ENCODE measurements at regions not wholly inside any gene's neighbourhood (a gene's known extent, or its start where the extent isn't known, plus 50 kb on each side); places are given as distances from the start of the nearest gene placed in this dataset.

- H3K4me1 ChIP-seq (ENCODE audit: control insufficient read depth in 1 of 2, insufficient read depth in 1 of 2, low read depth in 1 of 2, low read length in 1 of 2) = no peaks in the 10 kb centered on the region
- H3K36me3 ChIP-seq = no peaks in the 10 kb centered on the region
- H3K9me3 ChIP-seq = no peaks in the 10 kb centered on the region
- H3K27ac ChIP-seq = no peak overlapping the region
- TF ChIP-seq CTCF (IDR thresholded peaks at IDR 0.05) = no peak
- H3K27me3 ChIP-seq = no peaks in the 10 kb centered on the region
- no peak overlapping the region for H3K4me3 ChIP-seq (ENCODE audit: low read depth in 1 of 2, low read length in 1 of 2)
Observed at GRCh38 chr13:105353654-105354053, 1181.8 kb downstream of the EFNB2 start.

- Histone ChIP-seq H3K4me1 (ENCODE audit: control insufficient read depth in 1 of 2, insufficient read depth in 1 of 2, low read depth in 1 of 2, low read length in 1 of 2) (no peaks in the 10 kb centered on the region), H3K27me3 (no peaks in the 10 kb centered on the region), H3K36me3 (no peaks in the 10 kb centered on the region), H3K4me3 (ENCODE audit: low read depth in 1 of 2, low read length in 1 of 2) (no peak overlapping the region), H3K9me3 (no peaks in the 10 kb centered on the region), H3K27ac (no peak overlapping the region)
- no peak for TF ChIP-seq CTCF (IDR thresholded peaks at IDR 0.05)
Observed at GRCh38 chr13:105349082-105349723, 1186.3 kb downstream of the EFNB2 start.

GRCh38 chr13:105346141-105346775 lies 1189.2 kb downstream of the EFNB2 start:
- no peaks in the 10 kb centered on the region for H3K36me3 ChIP-seq
- H3K27ac ChIP-seq = no peak overlapping the region
- H3K9me3 ChIP-seq = no peaks in the 10 kb centered on the region
- no peak for TF ChIP-seq CTCF (IDR thresholded peaks at IDR 0.05)
- H3K27me3 ChIP-seq = no peaks in the 10 kb centered on the region
- no peak overlapping the region for H3K4me3 ChIP-seq (ENCODE audit: low read depth in 1 of 2, low read length in 1 of 2)
- no peaks in the 10 kb centered on the region for H3K4me1 ChIP-seq (ENCODE audit: control insufficient read depth in 1 of 2, insufficient read depth in 1 of 2, low read depth in 1 of 2, low read length in 1 of 2)

GRCh38 chr13:105345730-105346129 lies 1189.7 kb downstream of the EFNB2 start:
- no peaks in the 10 kb centered on the region for H3K4me1 ChIP-seq (ENCODE audit: control insufficient read depth in 1 of 2, insufficient read depth in 1 of 2, low read depth in 1 of 2, low read length in 1 of 2)
- H3K4me3 ChIP-seq (ENCODE audit: low read depth in 1 of 2, low read length in 1 of 2) = no peak overlapping the region
- no peak overlapping the region for H3K27ac ChIP-seq
- no peak for TF ChIP-seq CTCF (IDR thresholded peaks at IDR 0.05)
- no peaks in the 10 kb centered on the region for H3K9me3 ChIP-seq
- no peaks in the 10 kb centered on the region for H3K27me3 ChIP-seq
- H3K36me3 ChIP-seq = no peaks in the 10 kb centered on the region

GRCh38 chr13:105345131-105345530 lies 1190.3 kb downstream of the EFNB2 start:
- no peaks in the 10 kb centered on the region for H3K27me3 ChIP-seq
- H3K9me3 ChIP-seq = no peaks in the 10 kb centered on the region
- no peak overlapping the region for H3K4me3 ChIP-seq (ENCODE audit: low read depth in 1 of 2, low read length in 1 of 2)
- H3K27ac ChIP-seq = no peak overlapping the region
- no peaks in the 10 kb centered on the region for H3K4me1 ChIP-seq (ENCODE audit: control insufficient read depth in 1 of 2, insufficient read depth in 1 of 2, low read depth in 1 of 2, low read length in 1 of 2)
- no peaks in the 10 kb centered on the region for H3K36me3 ChIP-seq
- no peak for TF ChIP-seq CTCF (IDR thresholded peaks at IDR 0.05)

All from neutrophil (primary cell).